ENCODE measurements at regions not wholly inside any gene's neighbourhood (a gene's known extent, or its start where the extent isn't known, plus 50 kb on each side); places are given as distances from the start of the nearest gene placed in this dataset.

- Histone ChIP-seq H3K36me3 (no peaks in the 10 kb centered on the region), H3K4me3 (no peak overlapping the region), H3K4me1 (ENCODE audit: control insufficient read depth in 1 of 2, low read depth in 2 of 2) (no peaks in the 10 kb centered on the region), H3K27me3 (replicated peaks; ENCODE audit: insufficient read depth) (no peaks in the 10 kb centered on the region), H3K9me3 (no peaks in the 10 kb centered on the region), H3K27ac (no peak overlapping the region)
- TF ChIP-seq CTCF (IDR thresholded peaks at IDR 0.05): no peak
- ATAC-seq (ENCODE audit: insufficient number of reproducible peaks, low FRiP score, low read depth) (no peak), DNase-seq (ENCODE audit: low spot score) (no peak)
Measured at GRCh38 chr5:63250939-63251338, 672.3 kb downstream of the LRRC70 start.

- no peak for DNase-seq (ENCODE audit: low spot score)
- TF ChIP-seq CTCF (IDR thresholded peaks at IDR 0.05): no peak
Measured at GRCh38 chr5:63249960-63250359, 671.3 kb downstream of the LRRC70 start.

GRCh38 chr5:63247651-63248050 is 669.0 kb downstream of the LRRC70 start:
- H3K27ac ChIP-seq: no peak overlapping the region
- no peak for TF ChIP-seq CTCF (IDR thresholded peaks at IDR 0.05)
- H3K36me3 ChIP-seq: no peaks in the 10 kb centered on the region
- DNase-seq (ENCODE audit: low spot score) (no peak), ATAC-seq (ENCODE audit: insufficient number of reproducible peaks, low FRiP score, low read depth) (no peak)
- no peak overlapping the region for H3K4me3 ChIP-seq
- H3K9me3 ChIP-seq: no peaks in the 10 kb centered on the region
- H3K27me3 ChIP-seq (replicated peaks; ENCODE audit: insufficient read depth): no peaks in the 10 kb centered on the region
- no peaks in the 10 kb centered on the region for H3K4me1 ChIP-seq (ENCODE audit: control insufficient read depth in 1 of 2, low read depth in 2 of 2)

More at GRCh38 chr5:63249960-63250359, 671.3 kb downstream of the LRRC70 start:
- Histone ChIP-seq H3K4me1 (ENCODE audit: control insufficient read depth in 1 of 2, low read depth in 2 of 2) (no peaks in the 10 kb centered on the region), H3K4me3 (no peak overlapping the region), H3K27me3 (replicated peaks; ENCODE audit: insufficient read depth) (no peaks in the 10 kb centered on the region), H3K36me3 (no peaks in the 10 kb centered on the region), H3K9me3 (no peaks in the 10 kb centered on the region), H3K27ac (no peak overlapping the region)
- no peak for ATAC-seq (ENCODE audit: insufficient number of reproducible peaks, low FRiP score, low read depth)

- Histone ChIP-seq H3K27ac (no peak overlapping the region), H3K4me1 (ENCODE audit: control insufficient read depth in 1 of 2, low read depth in 2 of 2) (no peaks in the 10 kb centered on the region), H3K9me3 (no peaks in the 10 kb centered on the region), H3K4me3 (no peak overlapping the region), H3K27me3 (replicated peaks; ENCODE audit: insufficient read depth) (no peaks in the 10 kb centered on the region), H3K36me3 (no peaks in the 10 kb centered on the region)
- DNase-seq (ENCODE audit: low spot score) (no peak), ATAC-seq (ENCODE audit: insufficient number of reproducible peaks, low FRiP score, low read depth) (no peak)
- no peak for TF ChIP-seq CTCF (IDR thresholded peaks at IDR 0.05)
Measured at GRCh38 chr5:63245271-63245670, 666.7 kb downstream of the LRRC70 start.

GRCh38 chr5:63240063-63240755 is 661.6 kb downstream of the LRRC70 start:
- no peak for TF ChIP-seq CTCF (IDR thresholded peaks at IDR 0.05)

More at GRCh38 chr5:63240063-63240755, 661.6 kb downstream of the LRRC70 start:
- Histone ChIP-seq H3K4me1 (ENCODE audit: control insufficient read depth in 1 of 2, low read depth in 2 of 2) (no peaks in the 10 kb centered on the region), H3K9me3 (no peaks in the 10 kb centered on the region), H3K36me3 (no peaks in the 10 kb centered on the region), H3K27ac (no peak overlapping the region), H3K27me3 (replicated peaks; ENCODE audit: insufficient read depth) (no peaks in the 10 kb centered on the region), H3K4me3 (no peak overlapping the region)
- ATAC-seq (ENCODE audit: insufficient number of reproducible peaks, low FRiP score, low read depth) (no peak), DNase-seq (ENCODE audit: low spot score) (no peak)
